BJ (cell line): ENCODE measurements at regions not wholly inside any gene's neighbourhood (a gene's known extent, or its start where the extent isn't known, plus 50 kb on each side); places are given as distances from the start of the nearest gene placed in this dataset.

Experiments used
- CTCF ChIA-PET: fragments of 350-600 bp; formaldehyde crosslinking; extraction: SDS; loops from one replicate; lab custom pipeline; 2021; ENCODE audit warnings: antibody characterized with exemption, inconsistent platforms; lab: Yijun Ruan, JAX
- POLR2A ChIA-PET: fragments of 300-600 bp; sonication (Branson Sonifier 250); formaldehyde crosslinking; extraction: SDS; loops from one replicate; lab custom pipeline; 2021; ENCODE audit warnings: antibody characterized with exemption; lab: Charles Lee
- DNase-seq: peaks from one replicate; pipeline ENCODE4 v3.0.0-alpha.2; 2011; ENCODE audit warnings: low read depth
- H3K27me3 ChIP-seq: 2 replicates; pipeline ENCODE4 v1.6.0; 2011; ENCODE audit warnings: low read length; ENCODE audit not compliant: control insufficient read depth, insufficient read depth
- H3K36me3 ChIP-seq: 2 replicates; pipeline ENCODE4 v1.5.1; 2011; ENCODE audit warnings: low read length; ENCODE audit not compliant: control insufficient read depth, insufficient read depth
- H3K4me3 ChIP-seq: 2 replicates; pipeline ENCODE4 v1.5.1; 2011; ENCODE audit warnings: low read depth, mild to moderate bottlenecking, control low read depth, low read length
- CTCF ChIP-seq: IDR thresholded peaks from 2 replicates; pipeline ENCODE4 v1.5.1; 2011; ENCODE audit warnings: low read depth, mild to moderate bottlenecking, control low read depth, inconsistent platforms, low read length, moderate library complexity; ENCODE audit not compliant: insufficient read depth

- H3K4me3 ChIP-seq, result no peak overlapping the region
- ChIA-PET CTCF (interaction anchor here (0.6 kb wide), 1 partner anchor 25 kb away, joined by 3 read pairs; no protein-coding TSS in a partner anchor), POLR2A (no interaction called here)
- H3K27me3 ChIP-seq, result no peaks in the 10 kb centered on the region
- H3K36me3 ChIP-seq, result no peaks in the 10 kb centered on the region
- no peak for TF ChIP-seq CTCF
- no peak for DNase-seq
These were observed 711.4 kb downstream of the MTRR start for GRCh38 chr5:8580298-8580697.

GRCh38 chr5:8581047-8581446 lies 712.1 kb downstream of the MTRR start:
- POLR2A ChIA-PET, result no interaction called here
- TF ChIP-seq CTCF, result no peak
- no peak for DNase-seq
- no peaks in the 10 kb centered on the region for H3K27me3 ChIP-seq
- no peak overlapping the region for H3K4me3 ChIP-seq
- no peaks in the 10 kb centered on the region for H3K36me3 ChIP-seq
- CTCF ChIA-PET, result interaction anchor here (0.6 kb wide), 1 partner anchor 24 kb away, joined by 3 read pairs; no protein-coding TSS in a partner anchor

- POLR2A ChIA-PET, result no interaction called here
- CTCF ChIA-PET, result interaction anchor here (0.7 kb wide), 1 partner anchor 12 kb away, joined by 3 read pairs; no protein-coding TSS in a partner anchor
- Histone ChIP-seq H3K36me3 (no peaks in the 10 kb centered on the region), H3K27me3 (no peaks in the 10 kb centered on the region), H3K4me3 (no peak overlapping the region)
- peak; percentile 12; the same call in 1 of the 2 replicates for TF ChIP-seq CTCF
- no peak for DNase-seq
These were observed 716.5 kb downstream of the MTRR start for GRCh38 chr5:8585230-8586018.

- ChIA-PET POLR2A (no interaction called here), CTCF (no interaction called here)
- Histone ChIP-seq H3K36me3 (no peaks in the 10 kb centered on the region), H3K27me3 (no peaks in the 10 kb centered on the region), H3K4me3 (no peak overlapping the region)
- TF ChIP-seq CTCF, result no peak
- DNase-seq, result no peak
These were observed 722.0 kb downstream of the MTRR start for GRCh38 chr5:8590959-8591358.

GRCh38 chr5:8598356-8598755 lies 729.4 kb downstream of the MTRR start:
- DNase-seq, result no peak
- CTCF ChIA-PET, result no interaction called here

More at GRCh38 chr5:8598356-8598755, 729.4 kb downstream of the MTRR start:
- H3K4me3 ChIP-seq, result no peak overlapping the region
- TF ChIP-seq CTCF, result no peak
- H3K27me3 ChIP-seq, result no peaks in the 10 kb centered on the region
- POLR2A ChIA-PET, result no interaction called here
- no peaks in the 10 kb centered on the region for H3K36me3 ChIP-seq
